ENCODE measurements at regions not wholly inside any gene's neighbourhood (a gene's known extent, or its start where the extent isn't known, plus 50 kb on each side); places are given as distances from the start of the nearest gene placed in this dataset.

DNA sequence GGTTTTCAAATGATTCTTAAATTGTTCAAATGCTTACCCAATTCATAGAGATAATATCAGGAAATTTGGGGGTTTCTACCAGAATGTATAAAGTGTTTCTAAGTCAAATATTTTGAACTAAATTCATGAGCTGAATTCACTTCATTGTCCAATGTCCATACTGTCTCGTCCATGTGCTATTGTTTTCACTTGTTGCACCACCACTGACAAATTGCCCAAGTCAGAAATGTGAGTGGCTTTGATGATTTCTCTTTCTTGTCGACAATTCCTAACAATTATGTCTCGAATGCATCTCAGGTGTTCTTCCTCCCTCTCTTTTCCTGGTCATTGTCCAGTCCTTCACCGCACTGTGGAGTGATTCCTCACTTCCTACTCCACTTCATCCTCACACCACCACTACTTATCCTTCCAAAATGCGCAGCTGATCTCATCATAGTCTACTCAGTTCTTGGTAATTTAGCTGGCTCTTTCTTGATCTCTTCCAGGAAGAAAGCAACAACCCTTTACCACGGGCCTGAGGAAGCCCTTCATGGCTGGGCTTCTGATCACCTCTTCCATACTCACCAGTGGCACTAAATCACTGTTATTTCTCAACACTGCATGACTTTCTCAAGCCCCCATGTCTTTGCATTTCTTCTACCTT, 161.1 kb downstream of the FOXA2 start:
- Histone ChIP-seq H3K27ac (no peak overlapping the region), H3K4me1 (no peaks in the 10 kb centered on the region), H3K9me3 (no peaks in the 10 kb centered on the region), H3K27me3 (no peaks in the 10 kb centered on the region), H3K36me3 (ENCODE audit: low read depth, missing control alignments) (no peaks in the 10 kb centered on the region), H3K4me3 (no peak overlapping the region)
- 90 to 94% methylated on average over 6 of the region's 6 CpGs for WGBS, 2 donors
- intact Hi-C loops (cut with DNase I; ENCODE audit: low total_unique reads), result no loop called here
- no peak for TF ChIP-seq POLR2A (IDR thresholded peaks at IDR 0.05)
- TF ChIP-seq, protein P1, sequence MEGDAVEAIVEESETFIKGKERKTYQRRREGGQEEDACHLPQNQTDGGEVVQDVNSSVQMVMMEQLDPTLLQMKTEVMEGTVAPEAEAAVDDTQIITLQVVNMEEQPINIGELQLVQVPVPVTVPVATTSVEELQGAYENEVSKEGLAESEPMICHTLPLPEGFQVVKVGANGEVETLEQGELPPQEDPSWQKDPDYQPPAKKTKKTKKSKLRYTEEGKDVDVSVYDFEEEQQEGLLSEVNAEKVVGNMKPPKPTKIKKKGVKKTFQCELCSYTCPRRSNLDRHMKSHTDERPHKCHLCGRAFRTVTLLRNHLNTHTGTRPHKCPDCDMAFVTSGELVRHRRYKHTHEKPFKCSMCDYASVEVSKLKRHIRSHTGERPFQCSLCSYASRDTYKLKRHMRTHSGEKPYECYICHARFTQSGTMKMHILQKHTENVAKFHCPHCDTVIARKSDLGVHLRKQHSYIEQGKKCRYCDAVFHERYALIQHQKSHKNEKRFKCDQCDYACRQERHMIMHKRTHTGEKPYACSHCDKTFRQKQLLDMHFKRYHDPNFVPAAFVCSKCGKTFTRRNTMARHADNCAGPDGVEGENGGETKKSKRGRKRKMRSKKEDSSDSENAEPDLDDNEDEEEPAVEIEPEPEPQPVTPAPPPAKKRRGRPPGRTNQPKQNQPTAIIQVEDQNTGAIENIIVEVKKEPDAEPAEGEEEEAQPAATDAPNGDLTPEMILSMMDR (IDR thresholded peaks at IDR 0.05), result no peak
- no peak for DNase-seq

DNA sequence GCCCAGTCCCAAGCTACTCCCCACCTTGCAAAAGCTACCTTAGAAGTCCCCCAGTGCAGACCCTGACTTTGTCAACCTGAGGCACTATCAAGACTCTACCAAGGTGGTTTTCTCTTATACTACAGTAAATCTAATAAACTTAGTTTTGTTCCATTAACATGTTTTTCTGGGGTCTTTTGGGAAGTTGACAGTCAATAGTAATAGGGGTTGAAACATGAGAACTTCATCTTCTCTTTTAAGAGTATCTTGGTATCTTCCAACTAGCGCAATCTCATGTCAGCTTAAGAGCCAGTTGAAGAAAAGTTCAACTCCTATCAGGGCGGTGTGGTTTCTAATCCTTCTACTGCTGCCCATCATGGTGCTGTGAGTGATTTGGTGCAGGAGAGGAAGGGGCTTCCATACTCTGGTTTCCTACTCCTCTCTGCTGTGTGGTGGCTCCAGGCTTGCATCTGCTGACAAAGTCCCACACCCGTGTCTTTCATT, 164.2 kb downstream of the FOXA2 start:
- no peak overlapping the region for H3K27ac ChIP-seq
- DNase-seq, result no peak
- H3K36me3 ChIP-seq (ENCODE audit: low read depth, missing control alignments), result no peaks in the 10 kb centered on the region
- TF ChIP-seq, protein P1 (IDR thresholded peaks at IDR 0.05), result no peak
- TF ChIP-seq POLR2A (IDR thresholded peaks at IDR 0.05), result no peak
- no peaks in the 10 kb centered on the region for H3K9me3 ChIP-seq
- WGBS, 2 donors, result 87 to 94% methylated on average over 3 of the region's 3 CpGs
- no peaks in the 10 kb centered on the region for H3K27me3 ChIP-seq
- intact Hi-C loops (cut with DNase I; ENCODE audit: low total_unique reads), result no loop called here
- H3K4me1 ChIP-seq, result no peaks in the 10 kb centered on the region
- H3K4me3 ChIP-seq, result no peak overlapping the region

DNA sequence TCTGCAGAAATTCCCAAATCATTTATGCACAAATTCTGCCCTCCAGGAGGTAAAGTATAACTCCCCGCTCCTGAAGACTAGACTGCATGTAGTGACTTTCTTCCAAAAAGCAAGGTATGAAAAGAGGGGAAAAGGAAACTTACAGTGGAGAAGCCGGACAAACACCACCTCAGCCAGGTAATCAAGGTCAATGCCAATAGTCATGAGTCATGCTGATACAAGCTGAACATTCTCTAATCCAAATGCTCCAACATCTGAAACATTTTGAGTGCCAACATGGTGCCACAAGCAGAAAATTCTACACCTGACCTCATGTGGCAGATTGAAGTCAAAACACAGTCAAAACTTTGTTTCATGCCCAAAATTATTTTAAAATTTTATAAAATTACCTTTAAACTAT, 165.6 kb downstream of the FOXA2 start:
- WGBS, 2 donors, result 98% methylated on average over 2 of the region's 2 CpGs
- H3K4me3 ChIP-seq, result no peak overlapping the region
- TF ChIP-seq, protein P1 (IDR thresholded peaks at IDR 0.05), result no peak
- TF ChIP-seq POLR2A (IDR thresholded peaks at IDR 0.05), result no peak
- DNase-seq, result no peak
- no peaks in the 10 kb centered on the region for H3K36me3 ChIP-seq (ENCODE audit: low read depth, missing control alignments)
- no peaks in the 10 kb centered on the region for H3K27me3 ChIP-seq
- H3K27ac ChIP-seq, result no peak overlapping the region
- intact Hi-C loops (cut with DNase I; ENCODE audit: low total_unique reads), result no loop called here
- H3K4me1 ChIP-seq, result no peaks in the 10 kb centered on the region
- no peaks in the 10 kb centered on the region for H3K9me3 ChIP-seq

DNA sequence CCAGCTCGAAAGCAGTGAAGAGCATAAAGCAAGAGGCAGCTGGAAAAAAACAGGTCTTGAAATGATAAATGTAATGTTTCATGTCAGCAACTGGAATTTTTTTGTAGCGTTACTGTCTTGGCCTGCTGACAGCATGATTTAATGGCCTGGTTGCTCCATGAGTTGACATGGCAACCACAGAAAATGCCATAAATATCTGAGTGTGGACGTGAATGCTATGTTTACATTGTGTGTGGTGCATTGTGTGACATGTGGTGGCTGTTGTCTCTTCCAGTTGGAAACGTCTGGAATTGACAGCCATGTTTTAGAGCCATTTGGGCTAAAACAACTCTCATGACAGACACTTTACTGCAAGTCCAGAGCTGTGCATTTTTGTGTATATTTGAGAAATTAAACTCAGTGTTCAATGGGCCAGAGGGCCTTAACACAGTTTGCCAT, 170.0 kb downstream of the FOXA2 start:
- intact Hi-C loops (cut with DNase I; ENCODE audit: low total_unique reads), result no loop called here
- no peak for DNase-seq
- H3K27ac ChIP-seq, result no peak overlapping the region
- TF ChIP-seq, protein P1 (IDR thresholded peaks at IDR 0.05), result no peak
- no peak for TF ChIP-seq POLR2A (IDR thresholded peaks at IDR 0.05)
- no peaks in the 10 kb centered on the region for H3K36me3 ChIP-seq (ENCODE audit: low read depth, missing control alignments)
- H3K4me3 ChIP-seq, result no peak overlapping the region
- no peaks in the 10 kb centered on the region for H3K4me1 ChIP-seq
- WGBS, 2 donors, result 34 to 35% methylated on average over 4 of the region's 4 CpGs
- no peaks in the 10 kb centered on the region for H3K27me3 ChIP-seq
- H3K9me3 ChIP-seq, result no peaks in the 10 kb centered on the region

All from testis (tissue), 2 donors.